ENCODE measurements at regions not wholly inside any gene's neighbourhood (a gene's known extent, or its start where the extent isn't known, plus 50 kb on each side); places are given as distances from the start of the nearest gene placed in this dataset.

DNA sequence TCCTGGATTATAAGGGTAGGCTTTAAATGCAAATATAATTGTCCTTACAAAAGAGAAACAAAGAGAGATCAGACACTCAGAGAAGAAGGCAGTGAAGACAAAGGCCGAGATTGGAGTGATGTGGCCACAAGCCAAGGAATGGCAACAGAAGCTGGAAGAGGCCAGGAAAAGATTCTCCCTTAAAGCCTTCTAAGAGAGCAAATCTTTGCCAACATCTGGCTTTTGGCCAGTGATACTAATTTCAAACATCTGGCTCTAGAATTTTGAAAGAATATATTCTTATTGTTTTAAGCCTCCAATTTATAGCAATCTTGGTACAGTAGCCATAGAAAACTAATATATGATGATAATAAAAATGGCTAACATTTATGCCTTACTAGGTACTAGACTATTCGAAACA is 615.8 kb upstream of the ZNF385D start:
- no peak for TF ChIP-seq TAF1 (IDR thresholded peaks at IDR 0.05; ENCODE audit: borderline replicate concordance, insufficient read depth, low read length)
- no peak for TF ChIP-seq FOXP2 (optimal IDR thresholded peaks at IDR 0.05; ENCODE audit: borderline replicate concordance, extremely low read depth, extremely low read length, insufficient read depth)
- no peak for TF ChIP-seq SIN3A (IDR thresholded peaks at IDR 0.05; ENCODE audit: borderline replicate concordance, insufficient read depth, low read length)
- TF ChIP-seq, protein P1, sequence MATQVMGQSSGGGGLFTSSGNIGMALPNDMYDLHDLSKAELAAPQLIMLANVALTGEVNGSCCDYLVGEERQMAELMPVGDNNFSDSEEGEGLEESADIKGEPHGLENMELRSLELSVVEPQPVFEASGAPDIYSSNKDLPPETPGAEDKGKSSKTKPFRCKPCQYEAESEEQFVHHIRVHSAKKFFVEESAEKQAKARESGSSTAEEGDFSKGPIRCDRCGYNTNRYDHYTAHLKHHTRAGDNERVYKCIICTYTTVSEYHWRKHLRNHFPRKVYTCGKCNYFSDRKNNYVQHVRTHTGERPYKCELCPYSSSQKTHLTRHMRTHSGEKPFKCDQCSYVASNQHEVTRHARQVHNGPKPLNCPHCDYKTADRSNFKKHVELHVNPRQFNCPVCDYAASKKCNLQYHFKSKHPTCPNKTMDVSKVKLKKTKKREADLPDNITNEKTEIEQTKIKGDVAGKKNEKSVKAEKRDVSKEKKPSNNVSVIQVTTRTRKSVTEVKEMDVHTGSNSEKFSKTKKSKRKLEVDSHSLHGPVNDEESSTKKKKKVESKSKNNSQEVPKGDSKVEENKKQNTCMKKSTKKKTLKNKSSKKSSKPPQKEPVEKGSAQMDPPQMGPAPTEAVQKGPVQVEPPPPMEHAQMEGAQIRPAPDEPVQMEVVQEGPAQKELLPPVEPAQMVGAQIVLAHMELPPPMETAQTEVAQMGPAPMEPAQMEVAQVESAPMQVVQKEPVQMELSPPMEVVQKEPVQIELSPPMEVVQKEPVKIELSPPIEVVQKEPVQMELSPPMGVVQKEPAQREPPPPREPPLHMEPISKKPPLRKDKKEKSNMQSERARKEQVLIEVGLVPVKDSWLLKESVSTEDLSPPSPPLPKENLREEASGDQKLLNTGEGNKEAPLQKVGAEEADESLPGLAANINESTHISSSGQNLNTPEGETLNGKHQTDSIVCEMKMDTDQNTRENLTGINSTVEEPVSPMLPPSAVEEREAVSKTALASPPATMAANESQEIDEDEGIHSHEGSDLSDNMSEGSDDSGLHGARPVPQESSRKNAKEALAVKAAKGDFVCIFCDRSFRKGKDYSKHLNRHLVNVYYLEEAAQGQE (IDR thresholded peaks at IDR 0.05; ENCODE audit: insufficient read depth in 1 of 2, low read depth in 2 of 2, low read length in 2 of 2), result no peak
- TF ChIP-seq POLR2AphosphoS5 (IDR thresholded peaks at IDR 0.05; ENCODE audit: low read depth, low read length), result no peak

DNA sequence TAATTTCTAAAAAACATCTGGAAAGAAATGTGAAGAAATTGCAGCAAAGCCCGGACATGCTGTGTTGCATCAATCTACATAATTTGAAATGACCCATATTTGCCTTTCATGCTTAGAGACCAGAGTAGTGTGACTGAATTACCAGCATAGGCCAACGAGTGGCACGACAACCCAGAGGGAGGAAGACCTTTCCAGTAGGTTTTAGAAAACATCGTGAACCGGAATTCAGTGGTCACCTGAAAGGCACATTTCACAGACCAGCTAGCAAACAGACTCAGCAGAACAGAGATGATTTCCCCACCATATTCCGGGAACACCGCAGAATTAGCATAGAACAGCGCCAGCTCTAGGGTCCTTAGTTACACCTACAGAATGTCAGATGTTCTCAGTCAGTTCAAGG is 620.0 kb upstream of the ZNF385D start:
- TF ChIP-seq POLR2AphosphoS5 (IDR thresholded peaks at IDR 0.05; ENCODE audit: low read depth, low read length) (no peak), SIN3A (IDR thresholded peaks at IDR 0.05; ENCODE audit: borderline replicate concordance, insufficient read depth, low read length) (no peak), FOXP2 (optimal IDR thresholded peaks at IDR 0.05; ENCODE audit: borderline replicate concordance, extremely low read depth, extremely low read length, insufficient read depth) (no peak), TAF1 (IDR thresholded peaks at IDR 0.05; ENCODE audit: borderline replicate concordance, insufficient read depth, low read length) (no peak)
- TF ChIP-seq, protein P1 (IDR thresholded peaks at IDR 0.05; ENCODE audit: insufficient read depth in 1 of 2, low read depth in 2 of 2, low read length in 2 of 2), result no peak

DNA sequence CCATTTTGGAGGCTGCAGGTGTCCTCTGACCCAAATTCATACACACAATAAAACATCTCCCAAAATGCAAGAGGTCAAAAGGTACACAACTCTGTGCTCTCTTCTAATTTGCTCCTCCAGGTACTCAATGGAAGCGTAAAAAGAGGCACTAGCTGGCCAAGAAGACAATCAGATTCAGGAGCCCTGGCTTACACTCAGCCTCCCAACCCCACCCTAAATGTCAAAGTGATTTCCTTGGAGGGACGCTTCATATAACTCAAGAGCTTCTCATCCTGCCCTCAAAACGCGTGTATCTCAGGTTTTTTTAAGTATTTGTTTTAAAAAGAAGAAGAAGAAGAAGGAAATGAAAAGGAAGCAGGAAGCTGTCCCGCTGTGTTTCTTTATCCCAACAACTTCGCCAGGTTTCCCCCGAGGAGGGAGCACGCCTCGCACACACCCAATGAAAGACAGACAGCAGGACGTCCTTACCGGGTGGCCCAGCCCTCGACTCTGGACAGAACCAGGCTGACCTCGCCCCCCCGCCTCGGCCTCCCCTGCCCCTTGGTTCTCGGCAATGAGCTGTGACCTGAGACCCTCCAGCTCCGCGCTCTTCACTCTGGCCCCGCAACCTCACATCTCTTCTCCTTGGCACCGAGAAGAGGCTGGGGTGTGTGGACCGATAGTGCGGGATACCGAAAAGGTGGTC is 620.7 kb upstream of the ZNF385D start:
- TF ChIP-seq SIN3A (IDR thresholded peaks at IDR 0.05; ENCODE audit: borderline replicate concordance, insufficient read depth, low read length), result no peak
- TF ChIP-seq POLR2AphosphoS5 (IDR thresholded peaks at IDR 0.05; ENCODE audit: low read depth, low read length), result no peak
- TF ChIP-seq FOXP2 (optimal IDR thresholded peaks at IDR 0.05; ENCODE audit: borderline replicate concordance, extremely low read depth, extremely low read length, insufficient read depth), result no peak
- TF ChIP-seq, protein P1 (IDR thresholded peaks at IDR 0.05; ENCODE audit: insufficient read depth in 1 of 2, low read depth in 2 of 2, low read length in 2 of 2), result no peak
- no peak for TF ChIP-seq TAF1 (IDR thresholded peaks at IDR 0.05; ENCODE audit: borderline replicate concordance, insufficient read depth, low read length)

DNA sequence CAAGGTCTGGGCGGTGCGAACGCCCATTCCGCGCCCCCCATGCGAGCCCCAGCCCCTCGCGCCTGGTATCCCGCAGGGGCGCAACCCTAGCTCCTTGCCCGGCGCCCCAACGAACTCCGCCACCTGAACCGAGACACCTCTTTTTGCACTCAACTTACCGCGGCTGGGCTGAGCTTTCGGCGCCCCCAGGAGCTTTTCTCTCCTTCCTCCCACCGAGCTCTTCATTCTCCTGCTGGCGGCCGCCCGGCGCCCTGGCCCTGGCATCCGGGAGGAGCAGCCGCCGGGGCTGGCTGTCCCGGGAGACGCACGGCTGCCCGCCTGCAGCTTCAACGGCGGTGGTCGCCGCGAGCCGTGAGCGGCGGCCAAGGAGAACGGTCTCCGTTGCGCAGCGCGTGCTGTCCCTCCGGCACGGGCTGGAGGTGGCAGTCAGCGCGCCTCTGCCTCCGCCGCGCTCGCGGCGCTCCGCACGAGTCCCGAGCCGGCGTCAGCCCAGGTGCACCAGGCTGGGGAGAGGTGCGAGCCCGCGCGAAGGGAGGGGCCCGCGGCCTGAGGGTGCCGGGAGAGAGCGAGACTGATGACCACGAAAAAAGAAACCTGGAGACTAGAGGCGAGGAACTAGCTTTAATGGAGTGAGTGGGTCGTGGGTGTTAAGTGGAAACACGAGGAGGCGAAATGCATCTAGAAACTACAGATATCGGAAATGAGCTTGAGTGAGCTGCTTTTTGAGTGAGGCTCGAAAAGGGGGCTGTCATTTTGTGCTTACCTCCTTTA is 621.5 kb upstream of the ZNF385D start:
- TF ChIP-seq, protein P1 (IDR thresholded peaks at IDR 0.05; ENCODE audit: insufficient read depth in 1 of 2, low read depth in 2 of 2, low read length in 2 of 2), result no peak
- TF ChIP-seq SIN3A (IDR thresholded peaks at IDR 0.05; ENCODE audit: borderline replicate concordance, insufficient read depth, low read length) (no peak), POLR2AphosphoS5 (IDR thresholded peaks at IDR 0.05; ENCODE audit: low read depth, low read length) (no peak), TAF1 (IDR thresholded peaks at IDR 0.05; ENCODE audit: borderline replicate concordance, insufficient read depth, low read length) (no peak), FOXP2 (optimal IDR thresholded peaks at IDR 0.05; ENCODE audit: borderline replicate concordance, extremely low read depth, extremely low read length, insufficient read depth) (no peak)
